HCEC 1CT (cell line): ENCODE measurements at regions not wholly inside any gene's neighbourhood (a gene's known extent, or its start where the extent isn't known, plus 50 kb on each side); places are given as distances from the start of the nearest gene placed in this dataset.

ENCODE experiments used
- DNase-seq: peaks from one replicate; pipeline ENCODE4 v3.0.0-alpha.2; 2017

GRCh38 chr5:56508249-56508648 is 275.1 kb upstream of the ANKRD55 start:
- no peak for DNase-seq

GRCh38 chr5:56507351-56507930 is 274.3 kb upstream of the ANKRD55 start:
- DNase-seq: no peak

GRCh38 chr5:56506211-56506965 is 273.3 kb upstream of the ANKRD55 start:
- DNase-seq: no peak

GRCh38 chr5:56503929-56504328 is 270.8 kb upstream of the ANKRD55 start:
- DNase-seq: no peak

GRCh38 chr5:56501781-56502557 is 268.8 kb upstream of the ANKRD55 start:
- no peak for DNase-seq

GRCh38 chr5:56499901-56500300 is 266.8 kb upstream of the ANKRD55 start:
- no peak for DNase-seq

- DNase-seq: no peak
Observed at GRCh38 chr5:56499491-56499890, 266.4 kb upstream of the ANKRD55 start.

GRCh38 chr5:56498759-56499395 is 265.7 kb upstream of the ANKRD55 start:
- DNase-seq: no peak

- DNase-seq: no peak
Observed at GRCh38 chr5:56496581-56497063, 263.5 kb upstream of the ANKRD55 start.

GRCh38 chr5:56494300-56494731 is 261.2 kb upstream of the ANKRD55 start:
- no peak for DNase-seq

- DNase-seq: no peak
Observed at GRCh38 chr5:56493766-56494165, 260.6 kb upstream of the ANKRD55 start.

GRCh38 chr5:56493308-56493707 is 260.2 kb upstream of the ANKRD55 start:
- no peak for DNase-seq

- DNase-seq: no peak
Observed at GRCh38 chr5:56492812-56493211, 259.7 kb upstream of the ANKRD55 start.

- no peak for DNase-seq
Observed at GRCh38 chr5:56490971-56491468, 257.9 kb upstream of the ANKRD55 start.

- no peak for DNase-seq
Observed at GRCh38 chr5:56489272-56489671, 256.1 kb upstream of the ANKRD55 start.

GRCh38 chr5:56487528-56488115 is 254.5 kb upstream of the ANKRD55 start:
- no peak for DNase-seq

GRCh38 chr5:56482363-56482762 is 249.2 kb upstream of the ANKRD55 start:
- DNase-seq: no peak

- peak; percentile 14 for DNase-seq
Observed at GRCh38 chr5:56481428-56482357, 248.6 kb upstream of the ANKRD55 start.

GRCh38 chr5:56480705-56481427 is 247.7 kb upstream of the ANKRD55 start:
- peak; percentile 12 for DNase-seq

GRCh38 chr5:56480078-56480704 is 247.1 kb upstream of the ANKRD55 start:
- no peak for DNase-seq
